Smooth muscle cell (in vitro differentiated cells): ENCODE measurements at regions not wholly inside any gene's neighbourhood (a gene's known extent, or its start where the extent isn't known, plus 50 kb on each side); places are given as distances from the start of the nearest gene placed in this dataset.

ENCODE experiments used
- DNase-seq: peaks from one replicate; lab custom pipeline; 2025; ENCODE audit not compliant: unreplicated experiment; lab: John Stamatoyannopoulos, UW
- H2AFZ ChIP-seq: fragments of 200-600 bp; sonication (generic); 2 replicates; pipeline ENCODE4 v1.6.0; 2016; ENCODE audit warnings: antibody characterized with exemption, low read depth, mild to moderate bottlenecking
- H3F3A ChIP-seq: fragments of 200-600 bp; sonication (generic); 2 replicates; pipeline ENCODE4 v1.6.0; 2017; ENCODE audit warnings: antibody characterized with exemption, low read depth
- H3K27ac ChIP-seq: fragments of 200-600 bp; sonication (generic); 2 replicates; pipeline ENCODE4 v1.5.1; 2016; ENCODE audit warnings: low read depth, mild to moderate bottlenecking
- H3K27me3 ChIP-seq: fragments of 200-600 bp; sonication (generic); 2 replicates; pipeline ENCODE4 v1.6.1; 2016; ENCODE audit warnings: low read depth, mild to moderate bottlenecking
- H3K36me3 ChIP-seq: fragments of 200-600 bp; sonication (generic); 2 replicates; pipeline ENCODE4 v1.5.1; 2016; ENCODE audit warnings: low read depth
- H3K4me1 ChIP-seq: fragments of 200-600 bp; sonication (generic); 2 replicates; pipeline ENCODE4 v1.5.1; 2016; ENCODE audit warnings: low read depth
- H3K4me2 ChIP-seq: fragments of 200-600 bp; sonication (generic); 2 replicates; pipeline ENCODE4 v1.6.0; 2016; ENCODE audit warnings: mild to moderate bottlenecking
- H3K4me3 ChIP-seq: fragments of 200-600 bp; sonication (generic); 2 replicates; pipeline ENCODE4 v1.5.1; 2016; ENCODE audit warnings: mild to moderate bottlenecking
- H3K79me2 ChIP-seq: fragments of 200-600 bp; sonication (generic); 2 replicates; pipeline ENCODE4 v1.6.0; 2016; ENCODE audit warnings: low read depth, mild to moderate bottlenecking
- H3K9ac ChIP-seq: fragments of 200-600 bp; sonication (generic); 2 replicates; pipeline ENCODE4 v1.6.0; 2016; ENCODE audit warnings: low read depth
- H3K9me3 ChIP-seq: fragments of 200-600 bp; sonication (generic); replicated peaks from 2 replicates; pipeline ENCODE4 v1.5.1; 2016; ENCODE audit warnings: low read depth
- H4K20me1 ChIP-seq: fragments of 200-600 bp; sonication (generic); 2 replicates; pipeline ENCODE4 v1.6.0; 2016; ENCODE audit warnings: low read depth
- CTCF ChIP-seq: fragments of 200-600 bp; sonication (generic); IDR thresholded peaks from 2 replicates; pipeline ENCODE4 v1.5.1; 2017; ENCODE audit warnings: borderline replicate concordance, mild to moderate bottlenecking, antibody characterized with exemption; ENCODE audit not compliant: insufficient read depth, poor library complexity, severe bottlenecking
- WGBS: methylation state at CpG from one replicate; pipeline ENCODE4 v1.1.7; 2016; ENCODE audit warnings: low lambda C conversion rate; 5-methylcytosine and 5-hydroxymethylcytosine counted together

- Histone ChIP-seq H2AFZ (no peak overlapping the region), H3K4me2 (no peak overlapping the region), H4K20me1 (no peaks in the 10 kb centered on the region), H3K27ac (no peak overlapping the region), H3K4me3 (no peak overlapping the region), H3K36me3 (no peaks in the 10 kb centered on the region), H3K9me3 (no peaks in the 10 kb centered on the region), H3K27me3 (no peaks in the 10 kb centered on the region), H3K4me1 (no peaks in the 10 kb centered on the region), H3K9ac (no peak overlapping the region), H3K79me2 (no peaks in the 10 kb centered on the region), H3F3A (no peaks in the 10 kb centered on the region)
- DNase-seq = no peak
- no peak for TF ChIP-seq CTCF
- WGBS = 89% methylated on average over 1 of the region's 1 CpG
These were observed 353.9 kb downstream of the BCKDHB start for GRCh38 chr6:80460257-80460865.

- H3K27ac ChIP-seq = no peak overlapping the region
- no peaks in the 10 kb centered on the region for H3K79me2 ChIP-seq
- no peaks in the 10 kb centered on the region for H4K20me1 ChIP-seq
- no peak overlapping the region for H3K4me3 ChIP-seq
- H3K4me1 ChIP-seq = no peaks in the 10 kb centered on the region
- H3K9ac ChIP-seq = no peak overlapping the region
- WGBS = 89% methylated on average over 3 of the region's 3 CpGs
- no peak overlapping the region for H3K4me2 ChIP-seq
- H3K27me3 ChIP-seq = no peaks in the 10 kb centered on the region
- H2AFZ ChIP-seq = no peak overlapping the region
- no peaks in the 10 kb centered on the region for H3K9me3 ChIP-seq
- H3F3A ChIP-seq = no peaks in the 10 kb centered on the region
- H3K36me3 ChIP-seq = no peaks in the 10 kb centered on the region
- no peak for TF ChIP-seq CTCF
- DNase-seq = no peak
These were observed 351.0 kb downstream of the BCKDHB start for GRCh38 chr6:80457439-80457933.

GRCh38 chr6:80456724-80457438, 350.4 kb downstream of the BCKDHB start:
- DNase-seq = no peak
- Histone ChIP-seq H3K4me2 (no peak overlapping the region), H3K4me1 (no peaks in the 10 kb centered on the region), H2AFZ (no peak overlapping the region), H3K9me3 (no peaks in the 10 kb centered on the region), H3F3A (no peaks in the 10 kb centered on the region), H3K27ac (no peak overlapping the region), H3K79me2 (no peaks in the 10 kb centered on the region), H4K20me1 (no peaks in the 10 kb centered on the region), H3K27me3 (no peaks in the 10 kb centered on the region), H3K4me3 (no peak overlapping the region), H3K36me3 (no peaks in the 10 kb centered on the region), H3K9ac (no peak overlapping the region)
- 98% methylated on average over 3 of the region's 3 CpGs for whole genome bisulfite sequencing
- no peak for TF ChIP-seq CTCF
